GM12873 (cell line): ENCODE measurements at regions not wholly inside any gene's neighbourhood (a gene's known extent, or its start where the extent isn't known, plus 50 kb on each side); places are given as distances from the start of the nearest gene placed in this dataset.

ENCODE experiments used
- CTCF ChIP-seq: IDR thresholded peaks from 2 replicates; pipeline ENCODE4 v1.5.1; 2012; ENCODE audit warnings: low read depth, mild to moderate bottlenecking, moderate library complexity, low read length, control low read depth; ENCODE audit not compliant: insufficient read depth; ENCODE audit errors: missing control alignments

- no peak for TF ChIP-seq CTCF
Measured at GRCh38 chr4:125772680-125773079, 457.9 kb downstream of the FAT4 start.

GRCh38 chr4:125773502-125773901, 458.7 kb downstream of the FAT4 start:
- no peak for TF ChIP-seq CTCF

- TF ChIP-seq CTCF, result no peak
Measured at GRCh38 chr4:125773931-125774330, 459.2 kb downstream of the FAT4 start.

- no peak for TF ChIP-seq CTCF
Measured at GRCh38 chr4:125776146-125776545, 461.4 kb downstream of the FAT4 start.

GRCh38 chr4:125780164-125780563, 465.4 kb downstream of the FAT4 start:
- no peak for TF ChIP-seq CTCF

- no peak for TF ChIP-seq CTCF
Measured at GRCh38 chr4:125780747-125781146, 466.0 kb downstream of the FAT4 start.

- no peak for TF ChIP-seq CTCF
Measured at GRCh38 chr4:125781651-125782050, 466.9 kb downstream of the FAT4 start.

GRCh38 chr4:125784741-125785140, 470.0 kb downstream of the FAT4 start:
- TF ChIP-seq CTCF, result no peak
